ENCODE measurements at regions not wholly inside any gene's neighbourhood (a gene's known extent, or its start where the extent isn't known, plus 50 kb on each side); places are given as distances from the start of the nearest gene placed in this dataset.

DNA sequence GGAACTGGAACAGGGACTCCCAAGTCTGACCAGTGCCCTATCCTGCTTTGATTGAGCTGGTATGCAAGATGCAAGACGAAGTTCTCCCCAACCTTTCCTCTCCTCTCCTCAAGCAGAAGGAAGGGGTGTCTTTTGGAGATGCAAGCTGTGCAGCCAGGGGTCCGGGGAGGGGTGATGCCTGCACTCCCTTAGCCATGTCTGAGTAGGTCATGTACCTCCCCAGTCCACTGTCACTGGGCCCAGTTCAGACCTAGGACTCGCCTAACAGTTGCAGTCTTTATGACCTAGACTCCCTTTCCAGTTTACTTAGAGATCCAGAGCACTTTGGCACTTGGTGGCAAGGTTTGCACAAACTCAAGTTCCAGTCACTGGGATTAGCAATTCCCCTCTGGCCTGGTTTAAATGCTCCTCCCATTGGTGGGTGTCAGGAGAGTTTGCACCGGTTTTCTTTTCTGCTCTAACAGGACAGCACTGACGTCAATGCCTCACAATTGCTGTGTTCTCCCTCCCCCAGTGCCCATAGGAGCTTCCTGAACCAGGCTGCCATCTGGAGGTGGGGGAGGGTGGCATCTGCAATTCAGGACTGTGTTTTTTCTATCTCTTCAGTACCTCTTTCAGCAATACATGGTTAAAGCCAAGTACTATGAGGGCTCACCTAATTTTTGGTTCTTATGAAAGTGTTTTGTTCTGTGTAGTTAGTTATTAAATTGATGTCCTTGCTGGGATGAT lies 782.2 kb downstream of the ARAP2 start:
- DNase-seq (ENCODE audit: low read depth), result no peak
- TF ChIP-seq, protein P1, sequence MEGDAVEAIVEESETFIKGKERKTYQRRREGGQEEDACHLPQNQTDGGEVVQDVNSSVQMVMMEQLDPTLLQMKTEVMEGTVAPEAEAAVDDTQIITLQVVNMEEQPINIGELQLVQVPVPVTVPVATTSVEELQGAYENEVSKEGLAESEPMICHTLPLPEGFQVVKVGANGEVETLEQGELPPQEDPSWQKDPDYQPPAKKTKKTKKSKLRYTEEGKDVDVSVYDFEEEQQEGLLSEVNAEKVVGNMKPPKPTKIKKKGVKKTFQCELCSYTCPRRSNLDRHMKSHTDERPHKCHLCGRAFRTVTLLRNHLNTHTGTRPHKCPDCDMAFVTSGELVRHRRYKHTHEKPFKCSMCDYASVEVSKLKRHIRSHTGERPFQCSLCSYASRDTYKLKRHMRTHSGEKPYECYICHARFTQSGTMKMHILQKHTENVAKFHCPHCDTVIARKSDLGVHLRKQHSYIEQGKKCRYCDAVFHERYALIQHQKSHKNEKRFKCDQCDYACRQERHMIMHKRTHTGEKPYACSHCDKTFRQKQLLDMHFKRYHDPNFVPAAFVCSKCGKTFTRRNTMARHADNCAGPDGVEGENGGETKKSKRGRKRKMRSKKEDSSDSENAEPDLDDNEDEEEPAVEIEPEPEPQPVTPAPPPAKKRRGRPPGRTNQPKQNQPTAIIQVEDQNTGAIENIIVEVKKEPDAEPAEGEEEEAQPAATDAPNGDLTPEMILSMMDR (conservative IDR thresholded peaks at IDR 0.05; ENCODE audit: low read depth, low read length), result no peak
- H3K4me3 ChIP-seq (ENCODE audit: low read depth, low read length), result no peak overlapping the region

DNA sequence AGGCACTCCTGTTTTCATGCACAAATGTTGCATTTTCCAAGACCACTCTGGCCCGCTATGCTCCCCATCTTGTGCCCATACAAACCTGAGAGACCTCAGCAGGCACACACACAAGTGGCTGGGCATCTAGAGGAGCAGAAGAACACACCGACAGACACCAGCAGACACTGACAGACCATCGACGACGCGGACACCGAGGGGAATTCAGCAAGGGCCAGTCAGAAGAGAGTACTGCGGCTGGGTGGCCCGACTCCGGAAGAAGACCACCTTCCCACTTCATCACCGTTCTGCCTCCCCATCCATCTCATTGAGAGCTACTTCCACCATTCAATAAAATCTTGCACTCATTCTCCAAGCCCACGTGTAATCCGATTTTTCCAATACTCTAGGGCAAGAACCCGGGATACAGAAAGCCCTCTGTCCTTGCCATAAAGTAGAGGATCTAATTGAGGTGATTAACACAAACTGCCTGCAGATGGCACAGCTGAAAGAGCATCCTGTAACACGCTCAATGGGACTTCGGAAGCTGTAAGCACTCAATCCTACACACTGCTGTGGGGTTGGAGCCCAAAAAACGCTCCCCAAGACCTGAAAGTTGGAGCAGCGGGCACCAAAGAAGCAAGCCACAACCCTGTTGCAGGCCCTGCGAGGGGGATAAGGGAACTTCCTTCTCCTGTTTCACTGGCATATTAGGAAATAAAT lies 780.9 kb downstream of the ARAP2 start:
- H3K4me3 ChIP-seq (ENCODE audit: low read depth, low read length), result no peak overlapping the region
- TF ChIP-seq, protein P1 (conservative IDR thresholded peaks at IDR 0.05; ENCODE audit: low read depth, low read length), result no peak
- DNase-seq (ENCODE audit: low read depth), result no peak

DNA sequence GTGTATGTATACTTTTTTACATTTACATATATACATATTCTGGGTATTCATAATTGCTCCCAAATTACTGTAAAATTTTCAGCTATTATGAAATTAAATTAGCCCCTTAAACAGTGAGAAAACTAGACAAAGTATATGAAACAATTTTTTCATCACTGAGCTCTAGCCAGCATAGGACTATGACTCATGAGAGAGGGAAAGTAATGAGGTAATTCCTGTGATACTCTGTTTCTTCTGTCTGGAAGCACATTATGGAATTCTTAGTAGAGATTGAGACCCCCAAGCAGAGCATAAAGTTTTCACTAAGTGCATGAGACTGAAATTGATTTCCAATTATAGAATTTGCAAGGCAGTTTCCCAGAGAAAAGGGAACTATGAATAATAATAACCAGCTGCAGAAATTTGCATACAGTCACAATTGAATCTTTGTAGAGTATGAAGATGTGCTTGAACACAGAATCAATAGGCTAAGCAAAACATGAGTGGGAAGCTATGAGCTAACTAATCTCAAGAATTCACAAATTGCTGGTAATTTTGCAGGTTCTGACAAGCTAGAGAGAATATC lies 779.3 kb downstream of the ARAP2 start:
- DNase-seq (ENCODE audit: low read depth), result no peak
- TF ChIP-seq, protein P1 (conservative IDR thresholded peaks at IDR 0.05; ENCODE audit: low read depth, low read length), result no peak
- no peak overlapping the region for H3K4me3 ChIP-seq (ENCODE audit: low read depth, low read length)

DNA sequence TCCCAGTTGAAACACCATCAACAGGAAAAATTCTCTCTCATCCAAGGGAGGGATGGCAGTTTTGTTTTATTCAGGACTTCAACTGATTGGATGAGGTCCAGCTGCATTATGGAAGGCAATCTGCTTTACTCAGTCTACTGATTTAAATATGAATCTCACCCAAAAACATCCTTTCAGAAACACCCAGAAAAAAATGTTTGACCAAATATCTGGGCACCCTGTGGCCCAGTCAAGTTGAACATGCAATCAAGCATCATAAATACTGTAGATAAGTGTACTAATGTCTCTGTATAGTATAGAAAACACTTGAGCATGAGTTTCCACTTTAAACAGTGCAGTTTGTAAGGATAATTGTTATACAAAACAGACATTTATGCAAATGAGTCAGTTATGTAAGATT lies 753.2 kb downstream of the ARAP2 start:
- no peak for DNase-seq (ENCODE audit: low read depth)
- no peak overlapping the region for H3K4me3 ChIP-seq (ENCODE audit: low read depth, low read length)
- TF ChIP-seq, protein P1 (conservative IDR thresholded peaks at IDR 0.05; ENCODE audit: low read depth, low read length), result no peak

DNA sequence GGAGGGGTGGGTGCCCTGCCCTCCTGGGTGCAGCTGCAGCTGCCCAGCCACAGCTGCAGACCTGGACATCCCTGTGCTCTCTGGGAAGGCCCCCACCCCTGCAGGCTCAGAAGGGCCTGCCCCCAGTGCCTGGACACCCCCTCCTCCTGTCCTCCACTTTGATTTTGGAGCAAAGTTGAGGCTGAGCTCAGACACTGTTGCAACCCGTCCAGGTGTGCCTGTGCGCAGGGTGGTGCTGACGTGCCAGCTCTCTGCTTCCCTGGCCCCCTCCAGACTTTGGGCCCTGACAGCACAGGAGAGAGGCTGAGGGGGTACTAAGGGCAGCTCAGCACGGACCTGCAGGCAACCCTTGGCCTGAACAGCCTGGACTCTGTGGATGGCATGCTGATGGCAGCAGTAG lies 750.3 kb downstream of the ARAP2 start:
- no peak for DNase-seq (ENCODE audit: low read depth)
- no peak overlapping the region for H3K4me3 ChIP-seq (ENCODE audit: low read depth, low read length)
- TF ChIP-seq, protein P1 (conservative IDR thresholded peaks at IDR 0.05; ENCODE audit: low read depth, low read length), result no peak

DNA sequence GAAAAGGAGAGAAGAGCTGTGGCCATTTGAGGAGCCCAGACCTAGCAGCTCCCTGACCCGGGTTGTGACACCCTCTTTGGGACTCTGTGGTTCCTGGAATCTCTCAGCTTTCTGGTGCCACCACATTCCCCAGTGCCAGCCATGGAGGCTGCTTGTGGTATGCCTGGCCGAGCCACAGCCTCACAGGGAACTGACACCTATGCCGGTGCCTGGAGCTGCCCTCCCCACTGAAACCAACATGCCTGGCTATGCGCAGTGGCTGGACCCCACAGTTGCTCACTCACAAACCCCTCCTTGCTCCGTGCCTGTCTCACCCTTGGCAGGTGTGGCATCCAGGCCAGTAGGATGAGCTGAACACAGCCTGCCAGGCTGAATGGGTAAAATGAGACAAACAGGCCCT lies 749.4 kb downstream of the ARAP2 start:
- TF ChIP-seq, protein P1 (conservative IDR thresholded peaks at IDR 0.05; ENCODE audit: low read depth, low read length), result no peak
- no peak overlapping the region for H3K4me3 ChIP-seq (ENCODE audit: low read depth, low read length)
- DNase-seq (ENCODE audit: low read depth), result no peak
